Ishikawa (cell line): ENCODE measurements at regions not wholly inside any gene's neighbourhood (a gene's known extent, or its start where the extent isn't known, plus 50 kb on each side); places are given as distances from the start of the nearest gene placed in this dataset.

Experiments used
- CEBPB ChIP-seq: IDR thresholded peaks from 2 replicates; pipeline ENCODE4 v1.6.1; 2012
- CREB1 ChIP-seq: IDR thresholded peaks from 2 replicates; pipeline ENCODE4 v1.6.1; 2012; ENCODE audit warnings: low read depth
- EP300 ChIP-seq: IDR thresholded peaks from 2 replicates; pipeline ENCODE4 v1.6.1; 2012; ENCODE audit warnings: borderline replicate concordance
- NFIC ChIP-seq: IDR thresholded peaks from 2 replicates; pipeline ENCODE4 v1.6.1; 2012
- RAD21 ChIP-seq: IDR thresholded peaks from 2 replicates; pipeline ENCODE4 v1.6.1; 2012; ENCODE audit warnings: low read depth
- REST ChIP-seq: IDR thresholded peaks from 2 replicates; pipeline ENCODE4 v1.6.1; 2012; ENCODE audit warnings: low read depth, mild to moderate bottlenecking
- TAF1 ChIP-seq: IDR thresholded peaks from 2 replicates; pipeline ENCODE4 v1.6.1; 2012; ENCODE audit warnings: low read depth, mild to moderate bottlenecking
- TEAD4 ChIP-seq: IDR thresholded peaks from 2 replicates; pipeline ENCODE4 v1.6.1; 2012
- USF1 ChIP-seq: IDR thresholded peaks from 2 replicates; pipeline ENCODE4 v1.6.1; 2012
- YY1 ChIP-seq: IDR thresholded peaks from 2 replicates; pipeline ENCODE4 v1.6.1; 2012; ENCODE audit warnings: low read depth
- ZBTB7A ChIP-seq: IDR thresholded peaks from 2 replicates; pipeline ENCODE4 v1.6.1; 2012; ENCODE audit warnings: low read depth

GRCh38 chr1:9440763-9441194 is 98.5 kb upstream of the SLC25A33 start:
- no peak for TF ChIP-seq TEAD4
- TF ChIP-seq EP300 = no peak
- TF ChIP-seq TAF1 = no peak
- TF ChIP-seq CEBPB = no peak
- no peak for TF ChIP-seq YY1
- no peak for TF ChIP-seq USF1
- no peak for TF ChIP-seq RAD21
- TF ChIP-seq REST = no peak
- no peak for TF ChIP-seq NFIC
- TF ChIP-seq ZBTB7A = no peak
- no peak for TF ChIP-seq CREB1
